Peyer's patch (tissue), 4 donors: ENCODE measurements at regions not wholly inside any gene's neighbourhood (a gene's known extent, or its start where the extent isn't known, plus 50 kb on each side); places are given as distances from the start of the nearest gene placed in this dataset.

Source experiments
- POLR2A ChIP-seq, 2 donors: fragments of 450-650 bp; IDR thresholded peaks; one replicate each; pipeline ENCODE4 v1.5.1; 2017; ENCODE audit warnings: antibody characterized with exemption in 2 of 2, mild to moderate bottlenecking in 2 of 2, moderate library complexity in 2 of 2
- TF ChIP-seq, protein P1 (sequence below), 6 experiments: fragments of 450-650 bp in 4 of 6; fragments of 200-600 bp in 2 of 6; sonication (generic) in 1 of 6; IDR thresholded peaks; one replicate each; pipeline ENCODE4 v1.5.1; 2017 to 2019; ENCODE audit warnings: antibody characterized with exemption in 6 of 6, mild to moderate bottlenecking in 3 of 6, moderate library complexity in 1 of 6

DNA sequence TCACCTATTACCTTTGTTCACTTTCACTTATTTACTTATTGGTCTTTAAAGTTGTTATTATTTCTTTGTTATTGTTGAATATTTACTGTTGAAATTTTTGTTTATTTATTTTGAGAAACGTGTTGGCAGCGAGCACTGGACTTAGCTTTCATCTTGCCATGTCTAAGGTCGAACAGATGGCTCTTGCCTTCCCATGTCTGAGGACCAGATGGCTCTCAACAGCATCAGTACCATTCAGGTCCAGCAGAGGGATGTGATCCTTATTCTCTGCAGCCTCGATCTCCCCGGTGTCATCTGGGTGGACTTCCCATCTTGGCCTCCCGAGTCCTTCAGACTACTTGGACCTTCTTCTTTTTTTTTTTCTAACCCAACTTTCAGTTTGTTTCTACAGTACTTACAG is 1437.6 kb downstream of the UQCRFS1 start:
- TF ChIP-seq, protein P1, sequence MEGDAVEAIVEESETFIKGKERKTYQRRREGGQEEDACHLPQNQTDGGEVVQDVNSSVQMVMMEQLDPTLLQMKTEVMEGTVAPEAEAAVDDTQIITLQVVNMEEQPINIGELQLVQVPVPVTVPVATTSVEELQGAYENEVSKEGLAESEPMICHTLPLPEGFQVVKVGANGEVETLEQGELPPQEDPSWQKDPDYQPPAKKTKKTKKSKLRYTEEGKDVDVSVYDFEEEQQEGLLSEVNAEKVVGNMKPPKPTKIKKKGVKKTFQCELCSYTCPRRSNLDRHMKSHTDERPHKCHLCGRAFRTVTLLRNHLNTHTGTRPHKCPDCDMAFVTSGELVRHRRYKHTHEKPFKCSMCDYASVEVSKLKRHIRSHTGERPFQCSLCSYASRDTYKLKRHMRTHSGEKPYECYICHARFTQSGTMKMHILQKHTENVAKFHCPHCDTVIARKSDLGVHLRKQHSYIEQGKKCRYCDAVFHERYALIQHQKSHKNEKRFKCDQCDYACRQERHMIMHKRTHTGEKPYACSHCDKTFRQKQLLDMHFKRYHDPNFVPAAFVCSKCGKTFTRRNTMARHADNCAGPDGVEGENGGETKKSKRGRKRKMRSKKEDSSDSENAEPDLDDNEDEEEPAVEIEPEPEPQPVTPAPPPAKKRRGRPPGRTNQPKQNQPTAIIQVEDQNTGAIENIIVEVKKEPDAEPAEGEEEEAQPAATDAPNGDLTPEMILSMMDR (IDR thresholded peaks at IDR 0.05), result no peak
- no peak for TF ChIP-seq POLR2A (IDR thresholded peaks at IDR 0.05)
